AG10803 (cell line): ENCODE measurements at regions not wholly inside any gene's neighbourhood (a gene's known extent, or its start where the extent isn't known, plus 50 kb on each side); places are given as distances from the start of the nearest gene placed in this dataset.

Experiments
- DNase-seq: peaks from one replicate; pipeline ENCODE4 v3.0.0; 2010; ENCODE audit warnings: low read depth
- H3K4me3 ChIP-seq: 2 replicates; pipeline ENCODE4 v1.5.1; 2011; ENCODE audit warnings: mild to moderate bottlenecking, low read length, control low read depth
- TF ChIP-seq, protein P1 (sequence below): conservative IDR thresholded peaks from 2 replicates; pipeline ENCODE4 v1.5.1; 2011; ENCODE audit warnings: mild to moderate bottlenecking, low read length, control low read depth, inconsistent platforms

DNA sequence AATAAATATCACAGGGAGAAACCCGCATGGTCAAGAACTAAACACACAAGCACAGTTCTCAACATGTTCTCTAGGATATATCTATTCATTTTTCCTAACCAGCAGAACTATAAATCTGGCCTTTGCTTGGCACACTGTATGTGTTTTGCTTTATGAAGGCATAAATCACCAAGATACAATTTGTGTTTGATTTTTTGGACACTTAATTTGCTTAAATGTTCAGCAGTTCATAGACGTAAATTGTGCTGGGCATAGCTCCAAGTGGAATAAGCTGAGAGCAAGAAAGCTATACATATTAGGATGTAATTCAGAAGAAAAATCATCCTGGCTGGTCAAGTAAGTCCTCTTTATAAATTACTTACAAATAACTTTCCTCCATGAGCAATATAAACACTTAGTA, 341.5 kb upstream of the ATP5MC3 start:
- TF ChIP-seq, protein P1, sequence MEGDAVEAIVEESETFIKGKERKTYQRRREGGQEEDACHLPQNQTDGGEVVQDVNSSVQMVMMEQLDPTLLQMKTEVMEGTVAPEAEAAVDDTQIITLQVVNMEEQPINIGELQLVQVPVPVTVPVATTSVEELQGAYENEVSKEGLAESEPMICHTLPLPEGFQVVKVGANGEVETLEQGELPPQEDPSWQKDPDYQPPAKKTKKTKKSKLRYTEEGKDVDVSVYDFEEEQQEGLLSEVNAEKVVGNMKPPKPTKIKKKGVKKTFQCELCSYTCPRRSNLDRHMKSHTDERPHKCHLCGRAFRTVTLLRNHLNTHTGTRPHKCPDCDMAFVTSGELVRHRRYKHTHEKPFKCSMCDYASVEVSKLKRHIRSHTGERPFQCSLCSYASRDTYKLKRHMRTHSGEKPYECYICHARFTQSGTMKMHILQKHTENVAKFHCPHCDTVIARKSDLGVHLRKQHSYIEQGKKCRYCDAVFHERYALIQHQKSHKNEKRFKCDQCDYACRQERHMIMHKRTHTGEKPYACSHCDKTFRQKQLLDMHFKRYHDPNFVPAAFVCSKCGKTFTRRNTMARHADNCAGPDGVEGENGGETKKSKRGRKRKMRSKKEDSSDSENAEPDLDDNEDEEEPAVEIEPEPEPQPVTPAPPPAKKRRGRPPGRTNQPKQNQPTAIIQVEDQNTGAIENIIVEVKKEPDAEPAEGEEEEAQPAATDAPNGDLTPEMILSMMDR: no peak
- H3K4me3 ChIP-seq: no peak overlapping the region
- no peak for DNase-seq

DNA sequence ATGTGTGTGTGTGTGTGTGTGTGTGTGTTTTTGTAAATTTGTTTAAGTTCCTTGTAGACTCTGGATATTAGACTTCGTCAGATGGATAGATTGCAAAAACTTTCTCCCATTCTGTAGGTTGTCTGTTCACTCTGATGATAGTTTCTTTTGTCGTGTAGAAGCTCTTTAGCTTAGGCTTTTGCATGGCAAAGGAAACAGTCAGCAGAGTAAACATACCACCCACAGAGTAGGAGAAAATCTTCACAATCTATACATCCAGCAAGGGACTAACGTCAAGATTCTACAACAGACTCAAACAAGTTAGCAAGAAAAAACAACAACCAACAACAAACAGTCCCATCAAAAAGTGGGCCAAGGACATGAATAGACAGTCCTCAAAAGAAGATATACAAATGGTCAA, 336.7 kb upstream of the ATP5MC3 start:
- H3K4me3 ChIP-seq: no peak overlapping the region
- TF ChIP-seq, protein P1: no peak
- DNase-seq: no peak

DNA sequence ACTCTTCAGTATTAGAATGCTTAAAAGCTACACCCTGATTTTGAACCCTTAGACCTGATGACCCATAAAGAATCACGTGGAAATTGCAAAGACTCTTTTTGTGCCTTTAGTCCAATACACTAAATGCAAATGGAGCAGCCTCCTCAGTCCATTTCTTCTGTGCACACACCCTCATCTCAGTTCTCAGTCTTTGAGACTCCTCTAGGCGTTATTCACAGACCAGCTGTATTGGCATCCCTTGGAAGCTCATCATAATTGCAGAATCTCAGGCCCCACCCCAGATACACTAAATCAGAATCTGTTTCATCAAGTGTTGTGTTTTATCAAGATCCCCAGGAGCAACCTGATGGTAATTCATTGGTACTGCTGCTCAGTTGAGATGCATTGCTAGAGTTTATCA, 335.0 kb upstream of the ATP5MC3 start:
- no peak for DNase-seq
- TF ChIP-seq, protein P1: no peak

DNA sequence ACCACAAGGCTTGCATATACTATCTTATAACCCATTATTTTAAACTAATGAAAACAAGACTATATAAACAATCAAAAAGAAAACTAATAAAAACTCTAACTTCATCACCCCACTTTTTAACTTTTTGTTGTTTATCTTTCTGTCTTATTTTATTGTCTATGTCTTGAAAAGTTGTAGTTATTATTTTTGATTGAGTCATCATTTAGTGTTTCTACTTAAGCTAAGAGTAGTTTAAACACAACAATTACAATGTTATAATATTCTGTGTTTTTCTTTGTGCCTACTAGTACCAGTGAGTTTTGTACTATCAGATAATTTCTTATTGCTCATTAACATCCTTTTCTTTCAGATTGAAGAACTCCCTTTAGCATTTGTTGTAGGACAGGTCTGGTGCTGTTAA, 318.7 kb upstream of the ATP5MC3 start:
- TF ChIP-seq, protein P1: no peak
- DNase-seq: no peak
- no peak overlapping the region for H3K4me3 ChIP-seq

More for the DNA sequence above, 335.0 kb upstream of the ATP5MC3 start:
- H3K4me3 ChIP-seq: no peak overlapping the region

DNA sequence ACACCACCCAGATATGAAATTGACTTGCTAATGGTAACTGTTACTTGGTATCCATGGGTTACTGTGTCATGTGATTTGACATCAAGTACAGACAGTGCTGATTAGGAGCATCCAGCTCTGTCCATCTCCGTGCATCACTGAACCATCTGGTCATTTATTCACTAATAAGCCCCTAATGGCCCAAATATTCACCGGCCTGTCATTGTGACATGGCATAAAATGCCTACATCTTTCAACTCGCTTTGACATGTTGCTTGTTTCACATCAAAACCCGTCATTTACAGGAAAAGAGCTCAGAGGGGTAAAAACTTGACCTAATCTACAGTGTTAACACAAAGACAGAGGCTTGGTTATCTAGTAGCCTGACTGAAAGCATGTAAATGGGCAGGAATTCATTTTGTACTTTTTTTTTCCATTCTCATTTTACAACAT, 308.9 kb upstream of the ATP5MC3 start:
- TF ChIP-seq, protein P1: no peak
- no peak for DNase-seq
- H3K4me3 ChIP-seq: no peak overlapping the region

DNA sequence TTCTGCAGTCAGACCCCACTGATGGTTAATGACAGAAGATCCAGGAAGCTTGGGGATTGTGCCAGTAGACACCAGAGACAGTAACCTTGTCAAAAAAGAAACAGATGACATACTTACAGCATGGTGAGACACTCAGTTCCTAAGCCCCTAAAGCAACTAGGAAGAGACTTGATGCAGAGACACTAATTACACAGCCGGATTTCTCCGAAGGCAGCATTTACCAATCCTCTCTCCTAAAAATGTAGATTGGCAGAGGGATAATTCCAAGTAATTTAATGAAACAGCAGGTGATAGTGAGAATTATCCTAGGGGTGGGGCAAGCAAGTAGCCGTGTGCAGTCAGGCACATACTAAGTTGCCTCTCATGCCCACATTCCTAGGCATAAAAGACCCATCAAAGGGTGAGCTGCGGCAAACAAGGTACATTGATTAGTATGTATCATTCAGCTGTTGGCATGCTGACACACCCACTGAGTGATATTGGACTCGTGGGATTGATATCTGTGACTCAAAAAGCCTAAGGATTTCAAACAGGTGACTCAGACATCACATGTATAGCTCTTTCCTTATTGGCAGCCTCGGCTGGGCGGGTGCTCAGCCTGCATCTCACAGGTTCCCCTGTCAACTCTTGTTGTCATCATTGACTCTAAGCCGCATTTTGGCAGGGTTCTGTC, 296.7 kb upstream of the ATP5MC3 start:
- H3K4me3 ChIP-seq: no peak overlapping the region

DNA sequence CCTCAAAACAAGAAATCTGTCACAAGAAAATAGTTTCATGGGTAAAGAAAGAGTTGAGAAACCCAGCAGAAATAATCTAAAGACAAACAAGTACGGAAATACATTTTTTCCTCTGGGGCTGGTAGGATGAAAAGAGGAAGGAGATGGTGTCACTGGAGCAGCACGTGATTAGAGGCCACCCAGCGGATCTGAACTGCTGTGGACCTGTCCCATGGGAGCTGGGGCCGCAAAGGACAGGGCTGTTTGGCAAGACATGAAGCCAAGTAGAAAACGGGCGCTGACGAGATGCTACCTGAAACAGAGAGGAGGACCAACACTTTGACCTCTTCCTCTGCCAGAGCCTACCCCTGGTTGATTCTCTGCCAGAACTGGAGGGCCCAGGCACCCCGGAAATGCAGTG, 295.4 kb upstream of the ATP5MC3 start:
- H3K4me3 ChIP-seq: no peak overlapping the region
- no peak for DNase-seq
- TF ChIP-seq, protein P1: no peak

More for the DNA sequence above, 296.7 kb upstream of the ATP5MC3 start:
- no peak for DNase-seq
- TF ChIP-seq, protein P1: no peak
